HCT116 (cell line): ENCODE measurements at regions not wholly inside any gene's neighbourhood (a gene's known extent, or its start where the extent isn't known, plus 50 kb on each side); places are given as distances from the start of the nearest gene placed in this dataset.

Experiments
- ATAC-seq: fragments of 200-7000 bp; cut with Tn5 transposase; 2 replicates; pipeline ENCODE4 v1.9.1; 2020; ENCODE audit warnings: mild to moderate bottlenecking, moderate library complexity
- BruUV-seq: library from RNA; stranded (reverse); fragments of 400-500 nt; replicated peaks from 2 replicates; lab custom pipeline; 2021; lab: Mats Ljungman, UMichigan
- CTCF ChIA-PET: fragments of 300-600 bp; sonication (Branson Sonifier 250); formaldehyde crosslinking; loops from one replicate; lab custom pipeline; 2021; ENCODE audit warnings: antibody characterized with exemption; lab: Charles Lee
- POLR2A ChIA-PET: fragments of 300-600, 350-600 bp; sonication (Branson Sonifier 250); formaldehyde crosslinking; loops from one replicate; lab custom pipeline; 2021; ENCODE audit warnings: antibody characterized with exemption; lab: Charles Lee
- RAD21 ChIA-PET, 2 experiments: fragments of 300-600 bp; sonication (Branson Sonifier 250); formaldehyde crosslinking; loops; one replicate each; lab custom pipeline; 2023; ENCODE audit warnings: low total read pairs in 2 of 2; ENCODE audit not compliant: uncharacterized antibody in 2 of 2, unreplicated experiment in 2 of 2, low non-redundant PET in 1 of 2; lab: Charles Lee
- DNase-seq: peaks from one replicate; pipeline ENCODE4 v3.0.0-alpha.2; 2010; ENCODE audit warnings: low read depth, low spot score
- H2AFZ ChIP-seq: fragments of 200-600 bp; shearing (Covaris generic), sonication (generic); 2 replicates; pipeline ENCODE4 v1.6.1; 2017; ENCODE audit warnings: low read depth, mixed run types, mixed read lengths, antibody characterized with exemption, low read length; ENCODE audit not compliant: poor library complexity, severe bottlenecking
- H3K27ac ChIP-seq: 2 replicates; pipeline ENCODE4 v1.5.1; 2012; ENCODE audit warnings: low read depth, low read length
- H3K27me3 ChIP-seq: fragments of 200-600 bp; sonication (generic); 2 replicates; pipeline ENCODE4 v1.6.1; 2016; ENCODE audit warnings: mixed run types, low read length, mixed read lengths; ENCODE audit not compliant: insufficient read depth
- H3K36me3 ChIP-seq, 2 experiments: fragments of 200-500 bp in 1 of 2; fragments of 200-600 bp in 1 of 2; sonication (Bioruptor generic) in 1 of 2; sonication (generic) in 1 of 2; 2 replicates each; pipeline versions ENCODE4 v1.5.1 to v1.6.1; 2014 to 2016; ENCODE audit warnings: low read length in 2 of 2, inconsistent platforms in 1 of 2, mixed read lengths in 1 of 2, mixed run types in 1 of 2; ENCODE audit not compliant: insufficient read depth in 2 of 2, control insufficient read depth in 1 of 2
- H3K4me1 ChIP-seq, 2 experiments: fragments of 200-600 bp in 1 of 2; sonication (generic) in 1 of 2; 2 replicates each; pipeline versions ENCODE4 v1.5.1 to v1.6.1; 2012 to 2017; ENCODE audit warnings: low read length in 2 of 2, inconsistent platforms in 1 of 2, mild to moderate bottlenecking in 1 of 2, mixed read lengths in 1 of 2, mixed run types in 1 of 2, moderate library complexity in 1 of 2; ENCODE audit not compliant: insufficient read depth in 2 of 2, control insufficient read depth in 1 of 2
- H3K4me2 ChIP-seq: fragments of 200-600 bp; sonication (generic); 2 replicates; pipeline ENCODE4 v1.6.1; 2017; ENCODE audit warnings: mixed run types, low read length, mixed read lengths
- H3K4me3 ChIP-seq, 2 experiments: fragments of 200-600 bp in 1 of 2; sonication (generic) in 1 of 2; replicated peaks in 1 of 2; 2 replicates each; pipeline ENCODE4 v1.5.1; 2011 to 2016; ENCODE audit warnings: low read length in 2 of 2, control low read depth in 1 of 2, low read depth in 1 of 2, mild to moderate bottlenecking in 1 of 2, mixed read lengths in 1 of 2, mixed run types in 1 of 2
- H3K79me2 ChIP-seq: fragments of 200-600 bp; sonication (generic); 2 replicates; pipeline ENCODE4 v1.6.1; 2017; ENCODE audit warnings: mild to moderate bottlenecking, mixed run types, low read length, moderate library complexity, mixed read lengths; ENCODE audit not compliant: insufficient read depth
- H3K9ac ChIP-seq: fragments of 200-600 bp; sonication (generic); 2 replicates; pipeline ENCODE4 v1.6.1; 2016; ENCODE audit warnings: low read length, mixed read lengths
- H3K9me2 ChIP-seq: fragments of 200-600 bp; sonication (generic), shearing (Covaris generic); 2 replicates; pipeline ENCODE4 v1.6.1; 2017; ENCODE audit warnings: mixed run types, mild to moderate bottlenecking, moderate library complexity; ENCODE audit not compliant: insufficient read depth
- H3K9me3 ChIP-seq, 2 experiments: fragments of 200-500 bp in 1 of 2; fragments of 200-600 bp in 1 of 2; sonication (Bioruptor generic) in 1 of 2; sonication (generic) in 1 of 2; 2 replicates each; pipeline ENCODE4 v1.6.1; 2014 to 2017; ENCODE audit warnings: low read length in 2 of 2, mixed read lengths in 2 of 2, inconsistent platforms in 1 of 2, low read depth in 1 of 2, mild to moderate bottlenecking in 1 of 2, mixed run types in 1 of 2, moderate library complexity in 1 of 2; ENCODE audit not compliant: control insufficient read depth in 1 of 2, insufficient read depth in 1 of 2
- H4K20me1 ChIP-seq: fragments of 200-600 bp; sonication (generic), shearing (Covaris generic); 2 replicates; pipeline ENCODE4 v1.6.1; 2017; ENCODE audit warnings: mixed run types, mild to moderate bottlenecking, moderate library complexity; ENCODE audit not compliant: insufficient read depth
- CTCF ChIP-seq, 3 experiments: fragments of 200-600 bp in 1 of 3; sonication (generic) in 1 of 3; IDR thresholded peaks in 2 of 3; conservative IDR thresholded peaks in 1 of 3; 2 replicates each; pipeline ENCODE4 v1.5.1; 2012 to 2017; ENCODE audit warnings: low read depth in 2 of 3, low read length in 2 of 3, antibody characterized with exemption in 1 of 3, borderline replicate concordance in 1 of 3, control low read depth in 1 of 3, mild to moderate bottlenecking in 1 of 3, mixed read lengths in 1 of 3, mixed run types in 1 of 3, moderate library complexity in 1 of 3; ENCODE audit not compliant: insufficient read depth in 1 of 3
- EGR1 ChIP-seq: IDR thresholded peaks from 2 replicates; pipeline ENCODE4 v1.6.1; 2012; ENCODE audit warnings: low read depth
- EZH2phosphoT487 ChIP-seq: fragments of 200-600 bp; IDR thresholded peaks from 2 replicates; pipeline ENCODE4 v1.6.1; 2018; ENCODE audit warnings: antibody characterized with exemption, borderline replicate concordance
- FOSL1 ChIP-seq: IDR thresholded peaks from 2 replicates; pipeline ENCODE4 v1.6.1; 2012; ENCODE audit warnings: low read depth
- JUND ChIP-seq: IDR thresholded peaks from 2 replicates; pipeline ENCODE4 v1.6.1; 2012
- POLR2A ChIP-seq: IDR thresholded peaks from 2 replicates; pipeline ENCODE4 v1.7.0; 2011; ENCODE audit warnings: borderline replicate concordance; ENCODE audit not compliant: insufficient read depth, insufficient read length; ENCODE audit errors: extremely low read depth
- RAD21 ChIP-seq: IDR thresholded peaks from 2 replicates; pipeline ENCODE4 v1.6.1; 2012; ENCODE audit warnings: low read depth, mild to moderate bottlenecking
- REST ChIP-seq: IDR thresholded peaks from 2 replicates; pipeline ENCODE4 v1.6.1; 2012; ENCODE audit warnings: low read depth
- SP1 ChIP-seq: IDR thresholded peaks from 2 replicates; pipeline ENCODE4 v1.6.1; 2012; ENCODE audit warnings: low read depth
- ZBTB33 ChIP-seq: IDR thresholded peaks from 2 replicates; pipeline ENCODE4 v1.6.1; 2011; ENCODE audit warnings: mild to moderate bottlenecking, low read length, moderate library complexity; ENCODE audit not compliant: insufficient replicate concordance; ENCODE audit errors: extremely low read depth
- ZFX ChIP-seq: fragments of 450-650 bp; IDR thresholded peaks from 2 replicates; pipeline ENCODE4 v1.6.1; 2017
- intact Hi-C: fragments of 100-400 bp; cut with micrococcal nuclease; formaldehyde crosslinking; loops from 2 replicates; pipeline ENCODE4 v1.10.0; 2022

GRCh38 chr6:142627474-142627873 lies 317.5 kb downstream of the HIVEP2 start:
- H3K4me3 ChIP-seq, result no peak overlapping the region
- no peak overlapping the region for H3K27ac ChIP-seq
- no peaks in the 10 kb centered on the region for H3K4me1 ChIP-seq
- H4K20me1 ChIP-seq, result no peaks in the 10 kb centered on the region
- DNase-seq (no peak), ATAC-seq (no peak)
- H2AFZ ChIP-seq, result no peak overlapping the region
- no peak overlapping the region for H3K9ac ChIP-seq
- no peaks in the 10 kb centered on the region for H3K36me3 ChIP-seq
- no peaks in the 10 kb centered on the region for H3K9me2 ChIP-seq
- no TSS peak for BruUV-seq
- H3K9me3 ChIP-seq, result no peaks in the 10 kb centered on the region
- no peak for TF ChIP-seq EGR1
- no peak for TF ChIP-seq POLR2A
- no peak for TF ChIP-seq ZBTB33
- TF ChIP-seq RAD21, result no peak
- H3K27me3 ChIP-seq, result no peaks in the 10 kb centered on the region
- intact Hi-C loops, result no loop called here
- no peak overlapping the region for H3K4me2 ChIP-seq
- ChIA-PET RAD21 (no interaction called here), POLR2A (no interaction called here), CTCF (interaction anchor here (1.7 kb wide), 1 partner anchor 800 kb away, joined by 5 read pairs; no protein-coding TSS in a partner anchor)
- H3K79me2 ChIP-seq, result no peaks in the 10 kb centered on the region

GRCh38 chr6:142631517-142632385 lies 313.2 kb downstream of the HIVEP2 start:
- H3K4me3 ChIP-seq, result no peak overlapping the region
- no peaks in the 10 kb centered on the region for H3K36me3 ChIP-seq
- ChIA-PET CTCF (no interaction called here), POLR2A (no interaction called here), RAD21 (no interaction called here)
- no peak overlapping the region for H3K9ac ChIP-seq
- no peak overlapping the region for H3K4me2 ChIP-seq
- intact Hi-C loops, result no loop called here
- peaks cover 0 to 8% of the 10 kb centered on the region in 2 experiments; a peak in 1 of 4 replicates for H3K4me1 ChIP-seq
- BruUV-seq, result no TSS peak
- ATAC-seq (no peak), DNase-seq (no peak)
- no peaks in the 10 kb centered on the region for H4K20me1 ChIP-seq
- no peak overlapping the region for H3K27ac ChIP-seq
- no peaks in the 10 kb centered on the region for H3K27me3 ChIP-seq
- no peak overlapping the region for H2AFZ ChIP-seq
- H3K9me2 ChIP-seq, result no peaks in the 10 kb centered on the region
- H3K79me2 ChIP-seq, result no peaks in the 10 kb centered on the region
- no peaks in the 10 kb centered on the region for H3K9me3 ChIP-seq
- TF ChIP-seq SP1, result no peak
- TF ChIP-seq REST, result no peak
- TF ChIP-seq CTCF (IDR thresholded peaks at IDR 0.05 in 2 of 3, conservative IDR thresholded peaks at IDR 0.05 in 1 of 3; ENCODE audit: borderline replicate concordance in 1 of 3, insufficient read depth in 1 of 3, low read depth in 2 of 3, low read length in 2 of 3), result no peak
- TF ChIP-seq RAD21, result no peak
- TF ChIP-seq JUND, result no peak
- TF ChIP-seq FOSL1, result no peak
- TF ChIP-seq ZFX, result no peak
- TF ChIP-seq POLR2A, result no peak
- TF ChIP-seq EZH2phosphoT487, result no peak
